Medulla oblongata (tissue), 1 donor: ENCODE measurements at regions not wholly inside any gene's neighbourhood (a gene's known extent, or its start where the extent isn't known, plus 50 kb on each side); places are given as distances from the start of the nearest gene placed in this dataset.

Source experiments
- DNase-seq: peaks from one replicate; pipeline ENCODE4 v3.0.0-alpha.2; 2015; ENCODE audit errors: extremely low spot score

- DNase-seq, result no peak
These were observed 183.7 kb downstream of the RGS3 start for GRCh38 chr9:113646946-113647914.

DNA sequence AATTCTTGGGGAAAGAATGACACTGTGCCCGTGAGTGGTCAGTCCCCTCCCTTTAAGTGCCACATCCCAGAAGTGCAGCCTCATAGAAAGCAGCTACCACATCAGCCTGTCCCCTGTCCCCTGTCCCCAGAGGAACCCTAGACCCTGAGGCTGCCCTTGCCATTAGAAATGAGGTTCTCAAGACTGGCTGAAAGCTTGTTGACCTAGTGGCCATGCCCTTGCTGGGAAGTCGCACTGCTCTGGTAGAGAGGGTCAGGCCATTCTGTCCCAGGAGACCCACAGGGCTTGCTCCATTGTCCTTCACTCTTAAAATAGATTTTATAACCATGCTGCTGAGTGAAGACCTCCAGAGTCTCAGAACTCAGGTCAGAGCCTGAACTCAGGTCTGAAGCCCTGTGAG, 184.5 kb downstream of the RGS3 start:
- DNase-seq, result no peak

DNA sequence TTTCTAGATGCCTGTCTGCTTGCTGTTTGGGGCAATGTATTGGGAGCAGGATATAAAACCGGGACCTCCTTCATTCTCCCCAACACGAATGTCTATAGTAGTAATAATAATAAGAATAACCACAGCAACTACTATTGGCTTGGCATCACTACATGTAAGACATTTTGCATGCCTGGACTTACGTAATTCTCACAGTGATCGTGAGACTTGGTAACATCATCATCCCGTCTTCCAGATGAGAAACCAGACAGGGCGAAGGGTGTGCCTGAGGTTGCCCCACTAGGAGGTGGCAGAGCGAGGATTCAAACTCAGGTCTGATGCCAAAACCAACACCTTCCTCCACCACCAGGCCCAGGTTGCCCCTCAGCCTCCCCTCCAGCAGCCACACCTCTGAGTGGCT, 185.1 kb downstream of the RGS3 start:
- DNase-seq, result no peak

GRCh38 chr9:113649054-113649453, 185.5 kb downstream of the RGS3 start:
- peak; percentile 95 for DNase-seq

DNA sequence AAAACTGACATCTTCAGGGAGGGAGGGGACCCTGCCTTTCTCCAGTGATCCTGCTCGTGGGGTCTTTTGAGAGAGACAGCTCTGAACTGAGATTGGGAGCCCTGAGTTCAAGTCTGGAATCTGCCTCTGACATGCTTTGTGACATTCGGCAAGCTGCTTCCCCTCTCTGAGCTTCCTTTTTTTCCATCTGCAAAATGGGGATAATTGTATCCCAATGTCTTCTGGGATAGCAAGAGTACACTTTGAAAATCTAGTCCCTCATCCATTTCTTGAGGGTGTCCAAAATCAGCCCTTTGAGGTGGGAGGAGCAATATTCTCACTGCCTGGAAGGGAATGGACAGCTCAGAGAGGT, 186.3 kb downstream of the RGS3 start:
- DNase-seq, result no peak

- DNase-seq, result no peak
These were observed 186.9 kb downstream of the RGS3 start for GRCh38 chr9:113650207-113651131.

- no peak for DNase-seq
These were observed 188.4 kb downstream of the RGS3 start for GRCh38 chr9:113651896-113652295.

- no peak for DNase-seq
These were observed 189.0 kb downstream of the RGS3 start for GRCh38 chr9:113652355-113653152.

- DNase-seq, result no peak
These were observed 190.4 kb downstream of the RGS3 start for GRCh38 chr9:113653746-113654604.

- DNase-seq, result no peak
These were observed 191.3 kb downstream of the RGS3 start for GRCh38 chr9:113654605-113655428.

DNA sequence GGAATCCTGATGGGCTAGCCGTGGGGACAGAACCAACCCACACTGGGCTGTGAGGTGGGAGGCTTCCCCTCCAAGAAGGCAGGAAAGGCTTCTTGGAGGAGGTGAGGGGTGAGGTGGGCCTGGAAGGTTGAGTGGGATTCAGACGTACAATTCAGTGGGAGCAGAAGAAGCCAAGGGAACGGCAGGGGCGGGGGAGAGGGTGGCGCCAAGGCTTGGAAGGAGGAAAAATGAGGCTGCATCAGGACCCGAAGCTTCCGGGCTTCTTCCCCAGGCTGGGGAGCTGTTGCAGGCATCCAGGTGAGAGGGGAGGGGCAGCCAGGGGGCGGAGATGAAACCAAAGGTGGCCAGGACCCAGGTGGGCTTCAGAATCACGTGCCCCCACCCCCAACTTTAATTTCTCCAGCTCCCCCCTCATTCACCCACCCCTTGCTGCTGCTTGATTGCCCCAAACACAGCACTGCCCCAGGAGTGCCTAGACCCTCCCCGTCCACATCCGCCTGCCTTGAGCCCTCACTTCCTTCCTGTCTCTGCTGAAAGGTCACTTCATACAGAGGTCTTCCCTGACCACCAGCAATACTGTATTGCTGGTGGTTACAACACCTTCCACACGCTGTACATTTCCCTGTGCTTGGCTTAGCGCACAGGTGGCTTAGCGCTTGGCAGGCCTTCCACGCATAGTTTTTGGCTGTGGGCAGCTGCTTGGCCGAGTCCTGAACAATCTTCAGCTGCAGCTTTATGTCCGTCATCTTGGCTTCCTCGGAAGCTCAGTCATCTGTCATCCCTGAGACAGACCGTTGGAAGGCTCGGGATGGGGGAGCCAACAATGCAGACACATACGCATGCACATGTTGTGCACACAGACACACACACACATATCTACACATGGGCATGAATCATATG, 193.5 kb downstream of the RGS3 start:
- DNase-seq, result no peak

GRCh38 chr9:113657765-113658544, 194.4 kb downstream of the RGS3 start:
- peak; percentile 92 for DNase-seq

- no peak for DNase-seq
These were observed 195.0 kb downstream of the RGS3 start for GRCh38 chr9:113658545-113658895.

DNA sequence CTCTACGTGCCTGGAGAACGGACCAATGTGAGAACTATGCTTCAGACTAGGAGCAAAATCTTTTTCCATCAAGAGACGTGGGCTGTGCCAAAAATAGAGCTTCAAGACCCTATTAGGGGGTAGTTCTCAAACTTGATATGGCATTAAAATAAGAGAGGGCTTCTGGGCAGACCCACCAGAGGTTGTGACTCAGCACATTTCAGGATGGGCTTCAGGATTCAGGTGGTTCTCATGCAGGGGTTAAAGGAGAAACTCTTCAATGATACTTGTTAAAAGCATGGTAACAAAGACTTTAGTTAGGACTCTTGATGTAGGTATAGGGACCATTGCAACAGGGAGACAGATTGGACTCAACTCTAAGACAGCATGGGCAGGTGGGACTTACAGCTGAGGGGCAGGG, 195.5 kb downstream of the RGS3 start:
- DNase-seq, result no peak

DNA sequence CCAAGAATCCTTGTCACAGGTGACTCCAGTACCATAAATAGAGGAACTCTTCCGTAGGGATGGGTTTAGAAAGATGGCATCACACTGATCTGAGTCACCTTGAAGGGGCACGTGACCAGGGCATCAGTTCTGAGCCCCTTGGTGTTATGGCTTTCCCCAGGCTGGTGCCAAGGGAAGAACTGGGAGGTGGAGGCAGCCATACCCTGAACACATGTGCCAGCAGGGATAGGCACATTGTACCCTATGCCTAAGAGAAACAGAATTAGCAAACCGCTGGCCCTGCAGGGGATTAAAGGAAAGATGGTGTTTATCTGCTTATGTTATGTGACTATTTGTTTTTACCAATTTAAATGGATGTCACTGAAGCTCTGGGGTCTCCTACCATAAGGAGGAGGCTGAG, 196.2 kb downstream of the RGS3 start:
- DNase-seq, result no peak

- no peak for DNase-seq
These were observed 196.7 kb downstream of the RGS3 start for GRCh38 chr9:113660196-113660595.

GRCh38 chr9:113661074-113661473, 197.5 kb downstream of the RGS3 start:
- DNase-seq, result no peak

DNA sequence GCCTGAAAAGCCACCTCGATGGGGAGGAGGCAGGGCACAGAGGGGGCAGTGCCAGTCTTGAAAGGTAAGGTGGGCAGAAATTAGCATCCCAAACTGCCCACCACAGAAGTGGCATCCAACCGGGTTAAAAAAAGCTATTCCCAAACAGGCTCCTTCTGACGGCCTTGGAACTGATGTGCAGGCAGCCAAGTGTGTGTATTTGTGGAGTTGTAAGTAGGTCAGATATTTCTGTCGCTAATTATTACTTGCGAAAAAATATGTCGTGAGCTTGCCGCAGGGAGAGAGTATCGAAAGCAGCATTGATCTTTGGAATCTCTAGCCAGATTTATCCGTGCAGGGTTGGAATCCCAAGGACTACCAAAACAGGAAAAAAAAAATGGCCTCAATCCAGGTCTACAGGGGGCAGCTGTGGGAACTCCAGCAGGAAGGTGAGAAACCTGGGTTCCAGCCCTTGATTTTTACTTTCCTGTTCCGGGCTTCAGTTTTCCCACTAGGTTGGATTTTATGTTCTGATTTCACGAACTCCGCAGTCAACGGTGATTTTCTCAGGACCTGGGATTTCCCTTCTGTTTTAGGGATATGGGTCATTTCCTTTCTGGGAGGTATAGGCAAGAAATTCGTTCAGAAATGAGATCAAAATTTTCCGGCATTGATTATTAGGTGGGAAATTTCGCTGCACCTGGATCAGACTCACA, 200.8 kb downstream of the RGS3 start:
- DNase-seq, result no peak
